GM23338 (cell line): ENCODE measurements at regions not wholly inside any gene's neighbourhood (a gene's known extent, or its start where the extent isn't known, plus 50 kb on each side); places are given as distances from the start of the nearest gene placed in this dataset.

Experiments
- CREB1 ChIP-seq: fragments of 250-450 bp; sonication (Bioruptor Pico); IDR thresholded peaks from 2 replicates; pipeline ENCODE4 v1.5.0; 2020; ENCODE audit warnings: low read depth, mild to moderate bottlenecking, moderate library complexity
- EZH2 ChIP-seq: fragments of 200-600 bp; sonication (generic); IDR thresholded peaks from one replicate; pipeline ENCODE4 v1.8.0; 2017; ENCODE audit warnings: antibody characterized with exemption, mild to moderate bottlenecking, low read depth; ENCODE audit not compliant: unreplicated experiment
- EZH2phosphoT487 ChIP-seq: fragments of 200-600 bp; sonication (generic); IDR thresholded peaks from one replicate; pipeline ENCODE4 v1.8.1; 2018; ENCODE audit warnings: antibody characterized with exemption; ENCODE audit not compliant: unreplicated experiment
- JUNB ChIP-seq: IDR thresholded peaks from one replicate; pipeline ENCODE4 v1.6.1; 2016; ENCODE audit warnings: antibody characterized with exemption; ENCODE audit not compliant: unreplicated experiment
- NANOG ChIP-seq: IDR thresholded peaks from 2 replicates; pipeline ENCODE4 v1.6.1; 2016; ENCODE audit warnings: antibody characterized with exemption, borderline replicate concordance
- POLR2AphosphoS5 ChIP-seq: IDR thresholded peaks from 2 replicates; pipeline ENCODE4 v1.6.1; 2016; ENCODE audit warnings: antibody characterized with exemption, low read depth
- STAT1 ChIP-seq: IDR thresholded peaks from one replicate; pipeline ENCODE4 v1.6.1; 2016; ENCODE audit warnings: antibody characterized with exemption; ENCODE audit not compliant: unreplicated experiment
- ZNF462 ChIP-seq: fragments of 250-450 bp; sonication (Bioruptor Pico); IDR thresholded peaks from 2 replicates; pipeline ENCODE4 v1.5.0; 2020; ENCODE audit warnings: mild to moderate bottlenecking, moderate library complexity
- TF ChIP-seq, protein P1 (sequence below), 2 experiments: fragments of 200-600 bp in 1 of 2; sonication (generic) in 1 of 2; conservative IDR thresholded peaks; 2 replicates each; pipeline versions ENCODE4 v1.5.1 to v1.6.1; 2016 to 2017; ENCODE audit warnings: antibody characterized with exemption in 2 of 2, low read depth in 2 of 2, mild to moderate bottlenecking in 2 of 2, moderate library complexity in 1 of 2
- TF ChIP-seq, protein P2 (sequence below): IDR thresholded peaks from one replicate; pipeline ENCODE4 v1.6.1; 2018; ENCODE audit warnings: antibody characterized with exemption; ENCODE audit not compliant: unreplicated experiment
- TF ChIP-seq, protein P3 (sequence below): IDR thresholded peaks from 2 replicates; pipeline ENCODE4 v1.6.1; 2016; ENCODE audit warnings: antibody characterized with exemption

DNA sequence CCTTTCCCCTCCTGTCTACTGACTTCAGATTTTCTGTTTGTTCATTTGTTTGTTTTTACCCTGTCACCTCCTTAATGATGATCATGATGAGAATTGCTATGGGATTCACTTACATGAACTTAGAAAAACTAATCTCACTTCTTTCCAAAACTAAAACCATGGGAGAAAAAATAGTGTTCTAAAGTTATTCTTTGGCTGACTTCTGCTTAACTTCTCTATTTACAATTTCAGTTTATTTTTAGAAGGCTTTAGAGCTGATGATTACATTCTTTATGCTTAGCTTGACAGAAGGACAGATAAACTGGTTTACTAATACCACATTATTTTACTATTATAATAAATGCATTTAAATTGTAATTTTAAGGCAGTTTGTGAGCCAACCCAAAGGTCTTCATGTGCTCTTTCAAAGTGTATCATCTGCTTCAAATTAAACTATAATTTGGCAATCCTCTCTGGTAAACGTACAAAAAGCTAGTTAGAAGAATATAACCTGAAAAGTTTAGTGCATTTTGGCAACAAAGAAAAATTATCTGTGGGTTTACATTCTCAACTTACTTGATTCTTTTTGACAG lies 676.8 kb upstream of the UBE2E2 start:
- no peak for TF ChIP-seq POLR2AphosphoS5
- TF ChIP-seq, protein P1, sequence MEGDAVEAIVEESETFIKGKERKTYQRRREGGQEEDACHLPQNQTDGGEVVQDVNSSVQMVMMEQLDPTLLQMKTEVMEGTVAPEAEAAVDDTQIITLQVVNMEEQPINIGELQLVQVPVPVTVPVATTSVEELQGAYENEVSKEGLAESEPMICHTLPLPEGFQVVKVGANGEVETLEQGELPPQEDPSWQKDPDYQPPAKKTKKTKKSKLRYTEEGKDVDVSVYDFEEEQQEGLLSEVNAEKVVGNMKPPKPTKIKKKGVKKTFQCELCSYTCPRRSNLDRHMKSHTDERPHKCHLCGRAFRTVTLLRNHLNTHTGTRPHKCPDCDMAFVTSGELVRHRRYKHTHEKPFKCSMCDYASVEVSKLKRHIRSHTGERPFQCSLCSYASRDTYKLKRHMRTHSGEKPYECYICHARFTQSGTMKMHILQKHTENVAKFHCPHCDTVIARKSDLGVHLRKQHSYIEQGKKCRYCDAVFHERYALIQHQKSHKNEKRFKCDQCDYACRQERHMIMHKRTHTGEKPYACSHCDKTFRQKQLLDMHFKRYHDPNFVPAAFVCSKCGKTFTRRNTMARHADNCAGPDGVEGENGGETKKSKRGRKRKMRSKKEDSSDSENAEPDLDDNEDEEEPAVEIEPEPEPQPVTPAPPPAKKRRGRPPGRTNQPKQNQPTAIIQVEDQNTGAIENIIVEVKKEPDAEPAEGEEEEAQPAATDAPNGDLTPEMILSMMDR (conservative IDR thresholded peaks at IDR 0.05; ENCODE audit: low read depth in 2 of 2), result no peak
- TF ChIP-seq EZH2, result no peak
- TF ChIP-seq JUNB, result no peak
- TF ChIP-seq CREB1, result no peak
- no peak for TF ChIP-seq STAT1
- no peak for TF ChIP-seq EZH2phosphoT487
- TF ChIP-seq, protein P2, sequence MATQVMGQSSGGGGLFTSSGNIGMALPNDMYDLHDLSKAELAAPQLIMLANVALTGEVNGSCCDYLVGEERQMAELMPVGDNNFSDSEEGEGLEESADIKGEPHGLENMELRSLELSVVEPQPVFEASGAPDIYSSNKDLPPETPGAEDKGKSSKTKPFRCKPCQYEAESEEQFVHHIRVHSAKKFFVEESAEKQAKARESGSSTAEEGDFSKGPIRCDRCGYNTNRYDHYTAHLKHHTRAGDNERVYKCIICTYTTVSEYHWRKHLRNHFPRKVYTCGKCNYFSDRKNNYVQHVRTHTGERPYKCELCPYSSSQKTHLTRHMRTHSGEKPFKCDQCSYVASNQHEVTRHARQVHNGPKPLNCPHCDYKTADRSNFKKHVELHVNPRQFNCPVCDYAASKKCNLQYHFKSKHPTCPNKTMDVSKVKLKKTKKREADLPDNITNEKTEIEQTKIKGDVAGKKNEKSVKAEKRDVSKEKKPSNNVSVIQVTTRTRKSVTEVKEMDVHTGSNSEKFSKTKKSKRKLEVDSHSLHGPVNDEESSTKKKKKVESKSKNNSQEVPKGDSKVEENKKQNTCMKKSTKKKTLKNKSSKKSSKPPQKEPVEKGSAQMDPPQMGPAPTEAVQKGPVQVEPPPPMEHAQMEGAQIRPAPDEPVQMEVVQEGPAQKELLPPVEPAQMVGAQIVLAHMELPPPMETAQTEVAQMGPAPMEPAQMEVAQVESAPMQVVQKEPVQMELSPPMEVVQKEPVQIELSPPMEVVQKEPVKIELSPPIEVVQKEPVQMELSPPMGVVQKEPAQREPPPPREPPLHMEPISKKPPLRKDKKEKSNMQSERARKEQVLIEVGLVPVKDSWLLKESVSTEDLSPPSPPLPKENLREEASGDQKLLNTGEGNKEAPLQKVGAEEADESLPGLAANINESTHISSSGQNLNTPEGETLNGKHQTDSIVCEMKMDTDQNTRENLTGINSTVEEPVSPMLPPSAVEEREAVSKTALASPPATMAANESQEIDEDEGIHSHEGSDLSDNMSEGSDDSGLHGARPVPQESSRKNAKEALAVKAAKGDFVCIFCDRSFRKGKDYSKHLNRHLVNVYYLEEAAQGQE, result no peak
- no peak for TF ChIP-seq ZNF462
- TF ChIP-seq, protein P3, sequence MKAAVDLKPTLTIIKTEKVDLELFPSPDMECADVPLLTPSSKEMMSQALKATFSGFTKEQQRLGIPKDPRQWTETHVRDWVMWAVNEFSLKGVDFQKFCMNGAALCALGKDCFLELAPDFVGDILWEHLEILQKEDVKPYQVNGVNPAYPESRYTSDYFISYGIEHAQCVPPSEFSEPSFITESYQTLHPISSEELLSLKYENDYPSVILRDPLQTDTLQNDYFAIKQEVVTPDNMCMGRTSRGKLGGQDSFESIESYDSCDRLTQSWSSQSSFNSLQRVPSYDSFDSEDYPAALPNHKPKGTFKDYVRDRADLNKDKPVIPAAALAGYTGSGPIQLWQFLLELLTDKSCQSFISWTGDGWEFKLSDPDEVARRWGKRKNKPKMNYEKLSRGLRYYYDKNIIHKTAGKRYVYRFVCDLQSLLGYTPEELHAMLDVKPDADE, result no peak
- no peak for TF ChIP-seq NANOG
